OCI-LY1 (cell line): ENCODE measurements at regions not wholly inside any gene's neighbourhood (a gene's known extent, or its start where the extent isn't known, plus 50 kb on each side); places are given as distances from the start of the nearest gene placed in this dataset.

Experiments used
- CTCF ChIP-seq: fragments of 200-600 bp; sonication (generic), shearing (Covaris generic); IDR thresholded peaks from 2 replicates; pipeline ENCODE4 v1.5.1; 2017; ENCODE audit warnings: mild to moderate bottlenecking, antibody characterized with exemption, low read length, moderate library complexity, mixed read lengths
- EZH2 ChIP-seq: fragments of 200-600 bp; sonication (generic), shearing (Covaris generic); IDR thresholded peaks from 2 replicates; pipeline ENCODE4 v1.8.0; 2017; ENCODE audit warnings: borderline replicate concordance, mixed run types, mild to moderate bottlenecking, antibody characterized with exemption, low read length, moderate library complexity, mixed read lengths

- TF ChIP-seq CTCF (no peak), EZH2 (no peak)
Observed at GRCh38 chr3:87358066-87358465, 81.7 kb upstream of the POU1F1 start.
